ENCODE measurements at regions not wholly inside any gene's neighbourhood (a gene's known extent, or its start where the extent isn't known, plus 50 kb on each side); places are given as distances from the start of the nearest gene placed in this dataset.

DNA sequence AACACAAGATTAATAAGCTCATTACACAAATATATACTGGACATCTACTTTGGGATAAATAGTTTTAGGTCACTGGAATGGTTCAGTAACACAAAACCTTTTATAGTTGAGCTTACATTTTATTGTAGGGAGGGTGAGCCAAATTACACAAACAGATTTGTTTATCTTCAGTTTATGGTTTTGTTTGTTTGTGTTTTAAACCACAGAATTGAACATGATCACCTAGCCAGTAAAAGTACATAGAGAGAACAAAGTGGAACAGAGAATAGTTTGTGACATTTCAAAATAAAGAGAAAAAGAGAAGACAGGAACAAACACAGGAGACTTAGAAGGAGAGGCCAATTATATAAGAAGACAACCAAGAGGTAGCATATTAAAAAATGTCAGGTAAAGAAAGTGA lies 1930.2 kb upstream of the PCDH20 start:
- Mint-ChIP-seq H3K4me3 (no peak overlapping the region), H3K27me3 (ENCODE audit: insufficient read depth) (no peaks in the 10 kb centered on the region), H3K4me1 (ENCODE audit: low read depth) (no peaks in the 10 kb centered on the region), H3K27ac (no peak overlapping the region), H3K9me3 (peaks cover 11% of the 10 kb centered on the region), H3K36me3 (ENCODE audit: low read depth) (no peaks in the 10 kb centered on the region)
- intact Hi-C loops (cut with micrococcal nuclease), result no loop called here
- no peak for DNase-seq (ENCODE audit: low spot score)

DNA sequence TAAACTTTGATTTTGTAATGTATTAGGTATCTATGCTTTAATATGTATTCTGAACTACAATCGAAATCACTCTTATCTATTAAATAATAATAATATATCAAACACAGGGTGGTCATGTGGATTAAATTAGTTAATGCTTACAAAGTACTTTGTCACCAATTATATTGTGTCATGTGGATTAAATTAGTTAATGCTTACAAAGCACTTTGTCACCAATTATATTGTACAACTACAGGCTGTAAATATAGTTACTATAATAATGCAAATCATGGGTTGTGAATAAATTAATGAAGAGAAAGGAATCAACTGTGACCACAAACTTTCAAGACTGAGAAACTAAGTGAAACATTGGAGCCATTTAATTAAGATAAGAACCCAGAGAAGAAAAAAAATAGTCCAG lies 1929.1 kb upstream of the PCDH20 start:
- intact Hi-C loops (cut with micrococcal nuclease), result no loop called here
- Mint-ChIP-seq H3K9me3 (peaks cover 11% of the 10 kb centered on the region), H3K27ac (no peak overlapping the region), H3K4me1 (ENCODE audit: low read depth) (no peaks in the 10 kb centered on the region), H3K27me3 (ENCODE audit: insufficient read depth) (no peaks in the 10 kb centered on the region), H3K36me3 (ENCODE audit: low read depth) (no peaks in the 10 kb centered on the region), H3K4me3 (no peak overlapping the region)
- no peak for DNase-seq (ENCODE audit: low spot score)

DNA sequence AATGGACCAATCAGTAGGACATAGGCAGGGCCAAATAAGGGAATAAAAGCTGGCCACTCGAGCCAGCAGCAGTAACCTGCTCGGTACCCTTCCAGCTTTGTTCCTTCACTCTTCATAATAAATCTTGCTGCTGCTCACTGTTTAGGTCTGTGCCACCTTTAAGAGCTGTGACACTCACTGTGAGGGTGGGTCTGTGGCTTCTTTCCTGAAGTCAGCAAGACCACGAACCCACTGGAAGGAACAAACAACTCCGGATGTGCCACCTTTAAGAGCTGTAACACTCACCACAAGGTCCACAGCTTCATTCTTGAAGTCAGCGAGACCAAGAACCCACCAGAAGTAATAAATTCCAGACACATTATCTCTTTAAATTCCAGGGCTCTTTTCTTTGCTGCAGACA lies 1922.3 kb upstream of the PCDH20 start:
- Mint-ChIP-seq H3K9me3 (peaks cover 8% of the 10 kb centered on the region), H3K27ac (no peak overlapping the region), H3K36me3 (ENCODE audit: low read depth) (no peaks in the 10 kb centered on the region), H3K4me3 (no peak overlapping the region), H3K4me1 (ENCODE audit: low read depth) (no peaks in the 10 kb centered on the region), H3K27me3 (ENCODE audit: insufficient read depth) (no peaks in the 10 kb centered on the region)
- intact Hi-C loops (cut with micrococcal nuclease), result no loop called here
- DNase-seq (ENCODE audit: low spot score), result no peak

DNA sequence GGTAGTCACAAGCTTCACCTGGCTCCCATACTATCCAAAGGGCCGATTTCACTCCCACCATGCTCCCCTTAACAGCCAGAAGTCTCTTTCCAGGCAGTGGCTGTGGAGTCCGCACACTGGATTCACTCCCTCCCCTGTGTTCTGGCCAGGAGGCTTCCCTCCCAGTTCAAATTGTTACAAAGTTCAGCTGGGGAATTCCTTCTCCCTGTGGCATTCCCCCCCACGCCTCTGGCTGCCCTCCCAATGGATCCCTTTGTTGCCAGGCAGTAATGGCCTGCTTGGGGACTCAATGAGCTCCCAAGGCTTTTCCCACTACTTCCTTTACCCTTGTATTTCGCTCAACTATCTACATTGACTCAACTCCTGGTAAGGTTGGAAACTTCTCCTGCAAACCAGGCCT lies 1921.4 kb upstream of the PCDH20 start:
- Mint-ChIP-seq H3K36me3 (ENCODE audit: low read depth) (no peaks in the 10 kb centered on the region), H3K4me1 (ENCODE audit: low read depth) (no peaks in the 10 kb centered on the region), H3K27me3 (ENCODE audit: insufficient read depth) (no peaks in the 10 kb centered on the region), H3K27ac (no peak overlapping the region), H3K9me3 (peaks cover 8% of the 10 kb centered on the region), H3K4me3 (no peak overlapping the region)
- intact Hi-C loops (cut with micrococcal nuclease), result no loop called here
- DNase-seq (ENCODE audit: low spot score), result no peak

DNA sequence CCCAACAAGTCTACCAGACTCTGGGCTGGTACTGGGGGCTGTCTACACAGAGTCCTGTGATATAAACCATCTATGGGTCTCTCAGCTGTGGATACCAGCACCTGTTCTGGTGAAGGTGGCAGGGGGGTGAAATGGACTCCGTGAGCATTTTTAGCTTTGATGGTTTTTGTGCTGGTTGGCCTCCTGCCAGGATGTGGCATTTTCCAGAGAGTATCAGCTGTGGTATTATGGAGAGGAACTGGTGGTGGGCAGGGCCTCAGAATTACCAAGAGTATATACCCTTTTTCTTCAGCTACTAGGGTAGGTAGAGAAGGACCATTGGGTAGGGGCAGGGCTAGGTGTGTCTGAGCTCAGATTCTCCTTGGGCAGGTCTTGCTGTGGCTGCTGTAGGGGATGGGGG lies 1920.9 kb upstream of the PCDH20 start:
- Mint-ChIP-seq H3K4me1 (ENCODE audit: low read depth) (no peaks in the 10 kb centered on the region), H3K36me3 (ENCODE audit: low read depth) (no peaks in the 10 kb centered on the region), H3K27me3 (ENCODE audit: insufficient read depth) (no peaks in the 10 kb centered on the region), H3K9me3 (peaks cover 8% of the 10 kb centered on the region), H3K27ac (no peak overlapping the region), H3K4me3 (no peak overlapping the region)
- no peak for DNase-seq (ENCODE audit: low spot score)
- intact Hi-C loops (cut with micrococcal nuclease), result no loop called here

DNA sequence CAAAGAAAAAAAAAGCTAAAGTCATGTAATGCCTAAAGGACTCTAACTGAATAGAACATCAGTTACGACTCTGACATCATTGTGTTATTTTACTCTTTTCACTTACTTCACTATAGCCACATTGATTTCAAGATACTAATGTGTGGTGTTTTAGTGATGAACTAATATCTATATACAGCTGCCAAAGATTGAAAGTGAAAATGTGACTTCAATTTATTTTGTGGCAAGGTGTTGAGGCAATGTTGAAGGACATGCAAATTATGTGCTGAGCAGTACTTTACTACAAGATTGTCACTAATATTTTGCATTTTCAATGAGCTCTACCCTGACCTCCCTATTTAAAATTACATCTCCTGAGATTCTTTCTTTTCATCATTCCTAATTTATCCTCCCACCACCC lies 1911.9 kb upstream of the PCDH20 start:
- H3K36me3 Mint-ChIP-seq (ENCODE audit: low read depth), result no peaks in the 10 kb centered on the region
- H3K27ac Mint-ChIP-seq, result no peak overlapping the region
- no peaks in the 10 kb centered on the region for H3K9me3 Mint-ChIP-seq
- intact Hi-C loops (cut with micrococcal nuclease), result no loop called here
- DNase-seq (ENCODE audit: low spot score), result no peak
- H3K27me3 Mint-ChIP-seq (ENCODE audit: insufficient read depth), result no peaks in the 10 kb centered on the region
- H3K4me3 Mint-ChIP-seq, result no peak overlapping the region
- no peaks in the 10 kb centered on the region for H3K4me1 Mint-ChIP-seq (ENCODE audit: low read depth)

DNA sequence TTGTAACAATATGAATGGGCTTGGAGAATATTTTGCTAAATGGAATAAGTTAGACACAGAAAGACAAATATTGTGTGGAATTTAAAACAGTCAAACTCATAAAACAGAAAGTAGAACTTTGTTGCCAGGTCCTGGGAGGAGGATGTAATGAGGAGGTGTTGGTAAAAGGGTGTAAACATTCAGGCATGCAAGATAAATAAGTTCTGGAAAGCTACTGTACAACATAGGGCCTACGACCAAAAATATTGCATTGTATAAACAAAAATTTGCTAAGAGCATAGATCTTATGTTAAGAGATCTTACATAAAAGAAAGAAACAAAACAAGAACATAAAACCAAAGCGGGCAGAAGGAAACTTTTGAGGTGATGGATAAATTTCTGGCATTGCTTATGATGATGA lies 1907.8 kb upstream of the PCDH20 start:
- no peak for DNase-seq (ENCODE audit: low spot score)
- no peak overlapping the region for H3K4me3 Mint-ChIP-seq
- no peaks in the 10 kb centered on the region for H3K36me3 Mint-ChIP-seq (ENCODE audit: low read depth)
- H3K9me3 Mint-ChIP-seq, result no peaks in the 10 kb centered on the region
- H3K27me3 Mint-ChIP-seq (ENCODE audit: insufficient read depth), result no peaks in the 10 kb centered on the region
- intact Hi-C loops (cut with micrococcal nuclease), result no loop called here
- H3K27ac Mint-ChIP-seq, result no peak overlapping the region
- H3K4me1 Mint-ChIP-seq (ENCODE audit: low read depth), result no peaks in the 10 kb centered on the region

DNA sequence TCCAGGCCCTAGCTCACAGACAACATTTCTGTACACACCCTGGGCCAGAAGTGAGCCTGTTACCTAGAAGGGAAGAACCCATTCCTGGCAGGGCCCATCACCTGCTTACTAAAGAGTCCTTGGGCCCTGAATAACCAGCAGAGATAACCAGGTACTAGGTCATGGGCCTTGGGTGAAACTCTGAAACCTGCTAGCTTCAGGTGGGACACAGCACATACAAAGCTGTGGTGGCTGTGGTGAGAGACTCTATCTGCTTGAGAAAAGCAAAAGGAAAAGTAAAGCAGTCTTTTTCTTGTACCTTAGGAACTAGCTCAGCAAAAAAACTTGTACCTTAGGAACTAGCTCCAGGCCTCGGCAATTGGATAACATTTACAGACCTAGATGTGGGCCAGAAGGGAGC lies 1895.9 kb upstream of the PCDH20 start:
- no peak for DNase-seq (ENCODE audit: low spot score)
- intact Hi-C loops (cut with micrococcal nuclease), result no loop called here
- Mint-ChIP-seq H3K4me3 (no peak overlapping the region), H3K4me1 (ENCODE audit: low read depth) (no peaks in the 10 kb centered on the region), H3K27me3 (ENCODE audit: insufficient read depth) (no peaks in the 10 kb centered on the region), H3K9me3 (peaks cover 13% of the 10 kb centered on the region), H3K36me3 (ENCODE audit: low read depth) (no peaks in the 10 kb centered on the region), H3K27ac (no peak overlapping the region)

DNA sequence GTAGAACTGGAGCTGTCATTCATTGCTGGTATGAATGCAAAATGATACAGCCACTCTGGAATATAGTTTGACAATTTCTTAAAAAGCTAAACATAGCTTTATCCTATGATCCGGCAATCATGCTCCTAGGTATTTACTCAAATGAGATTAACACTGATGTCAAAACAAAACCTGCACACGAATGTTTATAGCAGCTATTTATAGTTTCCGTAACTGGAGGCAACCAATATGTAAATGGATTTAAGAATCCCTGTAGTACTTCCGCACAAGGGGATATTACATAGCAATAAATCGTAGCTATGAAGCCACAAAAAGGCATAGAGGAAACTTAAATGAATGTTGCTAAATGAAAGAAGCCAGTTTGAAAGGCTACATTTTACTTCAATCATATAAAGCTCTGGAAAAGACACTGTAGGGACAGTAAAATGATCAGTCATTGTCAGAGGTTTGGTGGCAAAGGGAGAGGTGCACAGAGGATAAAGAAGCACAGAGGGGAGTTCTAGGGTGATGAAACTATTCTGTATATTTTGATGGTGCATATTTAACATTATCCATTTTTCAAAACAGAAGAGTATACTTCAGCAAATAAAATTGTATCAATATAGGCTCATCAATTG lies 1893.0 kb upstream of the PCDH20 start:
- no peaks in the 10 kb centered on the region for H3K36me3 Mint-ChIP-seq (ENCODE audit: low read depth)
- no peak overlapping the region for H3K4me3 Mint-ChIP-seq
- no peaks in the 10 kb centered on the region for H3K4me1 Mint-ChIP-seq (ENCODE audit: low read depth)
- intact Hi-C loops (cut with micrococcal nuclease), result no loop called here
- peaks cover 18% of the 10 kb centered on the region for H3K9me3 Mint-ChIP-seq
- no peaks in the 10 kb centered on the region for H3K27me3 Mint-ChIP-seq (ENCODE audit: insufficient read depth)
- no peak for DNase-seq (ENCODE audit: low spot score)
- H3K27ac Mint-ChIP-seq, result no peak overlapping the region

DNA sequence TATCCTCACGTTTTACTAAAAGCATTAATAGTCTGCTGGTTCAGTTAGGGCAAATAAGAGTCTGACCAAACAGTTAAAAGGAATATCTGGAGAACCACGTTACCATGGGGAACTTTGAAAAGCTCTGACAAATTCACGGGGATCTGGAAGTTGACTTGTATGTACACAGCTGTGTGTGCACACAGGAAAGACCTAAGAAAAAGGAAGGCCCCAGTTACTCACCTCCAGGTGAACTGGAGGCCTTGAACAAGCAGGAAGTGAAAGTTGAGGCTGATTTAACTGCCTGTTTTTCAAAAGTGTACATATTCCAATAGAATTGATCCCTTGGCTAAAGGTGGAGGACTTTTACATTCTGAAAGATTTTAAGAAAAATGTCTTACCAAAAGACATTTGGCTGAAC lies 1891.6 kb upstream of the PCDH20 start:
- no peak overlapping the region for H3K27ac Mint-ChIP-seq
- intact Hi-C loops (cut with micrococcal nuclease), result no loop called here
- H3K27me3 Mint-ChIP-seq (ENCODE audit: insufficient read depth), result no peaks in the 10 kb centered on the region
- peaks cover 18% of the 10 kb centered on the region for H3K9me3 Mint-ChIP-seq
- DNase-seq (ENCODE audit: low spot score), result no peak
- no peaks in the 10 kb centered on the region for H3K36me3 Mint-ChIP-seq (ENCODE audit: low read depth)
- H3K4me3 Mint-ChIP-seq, result no peak overlapping the region
- H3K4me1 Mint-ChIP-seq (ENCODE audit: low read depth), result no peaks in the 10 kb centered on the region

DNA sequence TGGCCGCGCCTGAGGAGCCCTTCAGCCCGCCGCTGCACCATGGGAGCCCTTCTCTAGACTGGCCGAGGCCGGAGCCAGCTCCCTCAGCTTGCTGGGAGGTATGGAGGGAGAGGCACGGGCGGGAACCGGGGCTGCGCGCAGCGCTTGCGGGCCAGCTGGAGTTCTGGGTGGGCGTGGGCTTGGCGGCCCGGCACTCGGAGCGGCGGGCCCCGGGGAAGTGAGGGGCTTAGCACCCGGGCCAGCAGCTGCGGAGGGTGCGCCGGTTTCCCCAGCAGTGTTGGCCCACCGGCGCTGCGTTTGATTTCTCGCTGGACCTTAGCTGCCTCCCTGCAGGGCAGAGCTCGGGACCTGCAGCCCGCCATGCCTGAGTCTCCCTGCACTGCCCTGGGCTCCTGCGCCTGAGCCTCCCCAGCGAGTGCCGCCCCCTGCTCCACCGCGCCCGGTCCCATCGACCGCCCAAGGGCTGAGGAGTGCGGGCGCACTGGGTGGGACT lies 1890.0 kb upstream of the PCDH20 start:
- intact Hi-C loops (cut with micrococcal nuclease), result no loop called here
- no peaks in the 10 kb centered on the region for H3K36me3 Mint-ChIP-seq (ENCODE audit: low read depth)

DNA sequence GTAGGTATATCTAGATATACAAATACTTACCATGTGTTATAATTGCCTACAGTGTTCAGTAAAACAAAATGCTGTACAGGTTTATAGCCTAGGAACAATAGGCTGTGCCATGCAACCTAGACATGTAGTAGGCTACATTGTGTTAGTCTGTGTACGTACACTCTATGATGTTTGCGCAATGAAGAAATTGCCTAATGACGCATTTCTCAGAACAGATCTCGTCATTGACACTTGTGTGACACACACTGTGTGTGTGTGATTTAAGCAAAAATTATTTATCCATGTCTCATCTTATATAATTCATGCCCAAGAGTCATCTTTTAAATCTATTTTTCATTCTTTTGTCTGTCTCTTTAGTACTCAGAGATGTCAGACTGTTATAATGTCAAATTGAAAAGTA lies 1888.8 kb upstream of the PCDH20 start:
- no peaks in the 10 kb centered on the region for H3K36me3 Mint-ChIP-seq (ENCODE audit: low read depth)
- H3K27me3 Mint-ChIP-seq (ENCODE audit: insufficient read depth), result no peaks in the 10 kb centered on the region
- no peak overlapping the region for H3K4me3 Mint-ChIP-seq
- peaks cover 18% of the 10 kb centered on the region for H3K9me3 Mint-ChIP-seq
- no peaks in the 10 kb centered on the region for H3K4me1 Mint-ChIP-seq (ENCODE audit: low read depth)
- DNase-seq (ENCODE audit: low spot score), result no peak
- intact Hi-C loops (cut with micrococcal nuclease), result no loop called here
- H3K27ac Mint-ChIP-seq, result no peak overlapping the region

More for the DNA sequence above, 1890.0 kb upstream of the PCDH20 start:
- peaks cover 18% of the 10 kb centered on the region for H3K9me3 Mint-ChIP-seq
- no peaks in the 10 kb centered on the region for H3K4me1 Mint-ChIP-seq (ENCODE audit: low read depth)
- DNase-seq (ENCODE audit: low spot score), result no peak
- H3K4me3 Mint-ChIP-seq, result no peak overlapping the region
- H3K27me3 Mint-ChIP-seq (ENCODE audit: insufficient read depth), result no peaks in the 10 kb centered on the region
- H3K27ac Mint-ChIP-seq, result no peak overlapping the region

DNA sequence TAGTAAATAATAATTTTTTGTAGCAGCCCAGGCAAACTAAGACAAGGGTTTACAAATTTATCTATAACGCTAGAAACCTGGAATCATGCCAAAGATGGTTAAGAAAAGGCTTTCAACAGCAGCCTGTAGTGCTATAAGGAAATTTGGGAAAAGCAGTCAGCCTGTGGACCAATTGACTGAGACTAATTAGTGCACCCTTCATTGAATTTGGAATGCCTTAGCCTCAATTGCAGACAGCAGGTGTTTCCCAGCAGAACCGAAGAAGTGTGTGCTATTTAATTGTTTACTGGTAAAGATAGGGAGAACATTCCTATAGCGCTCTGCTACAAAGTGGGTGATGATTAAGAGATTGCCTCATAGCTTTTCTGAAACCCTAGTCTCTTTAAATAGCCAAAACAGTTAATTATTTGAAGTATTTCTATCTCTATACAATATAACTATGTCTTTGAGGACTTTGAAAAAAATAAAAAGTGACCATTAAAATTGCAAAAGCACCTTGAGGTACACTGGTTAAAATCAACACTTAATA lies 1884.3 kb upstream of the PCDH20 start:
- no peak for DNase-seq (ENCODE audit: low spot score)
- no peaks in the 10 kb centered on the region for H3K4me1 Mint-ChIP-seq (ENCODE audit: low read depth)
- H3K27ac Mint-ChIP-seq, result no peak overlapping the region
- intact Hi-C loops (cut with micrococcal nuclease), result no loop called here
- no peaks in the 10 kb centered on the region for H3K36me3 Mint-ChIP-seq (ENCODE audit: low read depth)
- peaks cover 4% of the 10 kb centered on the region for H3K9me3 Mint-ChIP-seq
- no peaks in the 10 kb centered on the region for H3K27me3 Mint-ChIP-seq (ENCODE audit: insufficient read depth)
- no peak overlapping the region for H3K4me3 Mint-ChIP-seq

DNA sequence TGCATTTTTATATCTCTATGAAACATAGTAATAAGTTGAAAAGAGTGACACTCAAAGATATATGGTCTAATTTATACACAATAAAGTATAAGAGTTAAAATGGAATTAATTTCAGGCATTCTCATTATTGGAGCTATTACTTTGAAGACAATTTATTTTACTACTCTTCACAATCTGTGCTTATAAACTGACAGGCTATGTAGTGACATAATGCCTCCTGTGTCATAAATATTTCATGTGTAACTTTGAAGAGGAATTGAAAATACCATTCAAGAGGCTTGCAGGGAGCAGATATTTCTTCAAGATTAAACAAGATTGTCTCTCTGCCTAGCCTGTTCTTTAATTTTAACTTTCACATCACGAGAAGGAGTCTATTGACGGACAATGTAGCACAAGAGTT lies 1881.5 kb upstream of the PCDH20 start:
- no peak for DNase-seq (ENCODE audit: low spot score)
- H3K4me3 Mint-ChIP-seq, result no peak overlapping the region
- H3K36me3 Mint-ChIP-seq (ENCODE audit: low read depth), result no peaks in the 10 kb centered on the region
- no peaks in the 10 kb centered on the region for H3K27me3 Mint-ChIP-seq (ENCODE audit: insufficient read depth)
- no peaks in the 10 kb centered on the region for H3K4me1 Mint-ChIP-seq (ENCODE audit: low read depth)
- no peaks in the 10 kb centered on the region for H3K9me3 Mint-ChIP-seq
- no peak overlapping the region for H3K27ac Mint-ChIP-seq
- intact Hi-C loops (cut with micrococcal nuclease), result no loop called here

Measured in activated T-helper 1 cell treated with anti-CD3 and anti-CD28 coated beads, Interleukin-12 subunit alpha, Interleukin-12 subunit beta, Interleukin-2, Interleukin-4 antibody, amounts not matched to agents 30 ng/mL and 10 ng/mL and 1 ng/mL, durations not matched to agents 14 hours and 24 hours and 36 hours (primary cell).